HG02885 (cell line): ENCODE measurements at regions not wholly inside any gene's neighbourhood (a gene's known extent, or its start where the extent isn't known, plus 50 kb on each side); places are given as distances from the start of the nearest gene placed in this dataset.
"Not testable (repeated sequence)": the region's sequence is repeated elsewhere in the genome, so short reads cannot be mapped to it uniquely, and the experiment has no call there.

Experiments used
- ATAC-seq: cut with Tn5 transposase; IDR thresholded peaks from one replicate; pipeline ENCODE4 v1.9.1; 2021; ENCODE audit warnings: mild to moderate bottlenecking; ENCODE audit not compliant: unreplicated experiment, poor library complexity

DNA sequence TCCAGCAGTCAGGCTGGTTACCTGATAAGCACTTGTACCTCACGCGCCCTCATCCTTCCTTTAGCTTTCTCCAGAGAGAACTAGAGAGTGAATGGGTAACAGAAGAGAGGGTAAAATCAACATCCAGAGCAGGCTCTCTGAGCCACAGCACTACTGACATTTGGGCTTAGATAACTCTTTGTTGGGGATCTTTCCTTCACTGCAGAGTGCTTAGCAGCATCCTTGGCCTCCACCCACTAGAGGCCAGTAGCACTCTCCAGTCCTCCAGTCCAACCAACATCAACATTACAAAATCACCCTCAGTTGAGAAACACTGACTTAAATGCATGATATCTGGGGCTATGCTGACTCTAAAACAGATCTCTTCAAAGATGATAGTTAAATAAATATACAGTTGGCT lies 220.7 kb downstream of the TACR3 start:
- peak; percentile 15 for ATAC-seq

DNA sequence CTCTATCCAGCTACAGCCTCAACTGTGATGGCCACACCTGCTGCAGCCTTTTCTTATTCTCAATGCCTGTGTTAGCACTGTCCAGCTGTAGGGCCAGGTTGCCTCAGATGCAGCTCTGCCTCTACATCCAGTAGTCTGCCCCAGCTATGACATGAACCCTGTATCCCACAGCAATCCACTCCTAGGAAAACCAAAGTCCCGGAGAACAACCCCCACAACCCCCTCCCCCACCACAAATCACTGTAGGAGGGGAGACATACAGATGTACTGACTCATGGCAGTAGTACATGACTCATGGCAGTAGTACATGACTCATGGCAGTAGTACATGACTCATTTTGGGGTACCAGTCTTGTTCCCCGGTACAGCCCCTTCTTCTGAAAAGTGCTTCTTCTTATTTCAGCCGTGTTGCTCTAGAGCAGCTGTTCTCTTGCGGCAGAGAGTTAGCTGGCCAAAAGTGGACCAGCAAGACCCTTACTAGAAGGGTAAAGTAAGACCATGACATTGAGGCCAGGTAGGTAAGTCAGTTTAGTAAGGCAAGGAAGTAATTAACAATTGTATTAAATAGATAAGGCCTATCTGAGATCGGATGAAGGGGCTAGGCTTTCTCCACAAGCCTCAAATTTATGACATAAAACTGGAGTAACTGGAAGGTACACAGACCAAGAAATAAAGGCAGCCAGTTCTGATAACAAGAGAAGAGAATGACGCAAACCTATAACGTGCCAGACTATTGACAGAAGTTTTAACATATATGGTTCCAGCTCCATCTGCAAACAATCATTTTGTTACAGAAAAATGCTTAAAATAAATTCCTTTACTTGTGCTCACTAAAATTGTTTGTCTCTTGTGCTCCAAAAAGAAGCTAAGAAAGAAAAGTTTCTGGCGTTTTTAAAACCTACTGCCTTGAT lies 221.4 kb downstream of the TACR3 start:
- ATAC-seq = peak; percentile 85

GRCh38 chr4:103497692-103498091 lies 222.1 kb downstream of the TACR3 start:
- peak; percentile 42 for ATAC-seq

DNA sequence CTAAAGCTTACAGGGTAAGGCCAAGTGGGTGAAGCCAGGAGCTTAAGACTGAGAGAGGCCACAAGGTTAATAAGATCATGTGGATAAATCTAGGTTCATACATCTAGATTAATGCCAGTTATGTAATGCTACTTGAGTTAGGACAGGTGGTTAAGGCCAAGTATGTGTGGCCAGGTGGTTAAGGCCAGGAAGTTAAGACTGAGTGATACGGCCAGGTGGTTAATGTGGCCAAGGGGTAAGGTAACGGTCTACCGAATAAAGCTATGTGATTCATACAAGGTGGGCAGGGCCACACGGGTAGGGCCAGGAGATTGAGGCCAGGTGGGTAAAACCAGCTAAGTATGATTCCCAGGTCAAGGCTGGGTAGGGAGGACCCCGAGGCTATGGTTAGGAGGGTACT lies 223.0 kb downstream of the TACR3 start:
- peak; percentile 15 for ATAC-seq

GRCh38 chr4:103493450-103494159 lies 226.2 kb downstream of the TACR3 start:
- ATAC-seq = no peak

- not testable (repeated sequence) for ATAC-seq
Measured at GRCh38 chr4:103485296-103485695, 234.5 kb downstream of the TACR3 start.

GRCh38 chr4:103484521-103484920 lies 235.3 kb downstream of the TACR3 start:
- no peak for ATAC-seq

DNA sequence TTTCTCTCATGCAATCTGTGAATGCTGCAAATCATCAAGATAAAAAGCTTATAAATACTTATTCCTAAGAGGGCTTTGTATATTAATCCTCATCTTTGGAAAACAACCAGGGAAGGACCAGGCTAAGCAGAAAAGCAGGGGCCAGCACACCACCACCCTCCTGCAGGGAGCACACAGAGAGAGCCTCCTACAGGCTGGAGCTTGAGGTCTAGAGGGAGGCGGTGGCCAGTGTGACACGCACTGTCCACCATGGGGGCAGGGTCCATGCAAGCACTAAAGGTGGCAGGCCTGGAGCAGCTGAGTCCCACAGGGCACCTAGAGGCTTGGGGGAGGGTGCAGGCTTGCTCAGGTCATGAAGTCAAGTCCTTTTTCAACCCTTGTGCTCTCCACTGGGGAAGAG lies 236.9 kb downstream of the TACR3 start:
- no peak for ATAC-seq

DNA sequence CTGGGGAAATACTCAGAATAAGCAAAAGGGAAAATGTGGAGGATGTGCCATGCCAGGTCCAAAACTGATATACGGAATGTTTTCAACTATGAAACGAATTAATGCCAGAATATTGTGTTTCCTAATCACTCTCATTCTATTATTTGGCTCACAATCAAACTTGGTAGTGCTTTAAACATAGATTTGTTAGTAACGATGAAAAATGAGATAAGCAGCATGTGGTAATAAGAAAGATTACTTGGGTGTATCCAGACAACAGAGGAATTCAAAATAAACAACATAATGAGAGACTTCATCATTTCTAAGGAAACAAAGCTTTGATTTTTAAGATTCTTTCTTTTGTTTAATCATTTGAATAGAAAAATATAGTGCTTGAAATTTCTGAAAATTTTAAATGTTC lies 237.3 kb downstream of the TACR3 start:
- no peak for ATAC-seq

DNA sequence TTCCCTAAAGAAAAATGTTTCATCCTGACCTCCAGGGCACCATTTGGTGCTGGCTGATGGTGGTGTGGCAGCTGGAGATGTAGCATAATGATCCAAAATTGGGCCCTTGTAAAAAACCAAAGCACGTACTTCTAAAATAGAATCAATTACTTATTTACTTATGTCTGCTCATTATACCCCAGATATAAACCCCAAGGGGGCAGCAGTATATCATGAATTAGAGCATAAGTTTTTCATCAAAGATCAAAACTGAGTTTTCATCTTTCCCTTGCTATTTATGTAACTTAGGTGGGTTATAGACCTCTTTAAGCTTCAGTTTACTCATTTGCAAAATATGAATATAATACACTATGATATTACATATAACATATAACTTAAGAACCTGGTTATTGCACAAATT lies 241.1 kb downstream of the TACR3 start:
- ATAC-seq = no peak

DNA sequence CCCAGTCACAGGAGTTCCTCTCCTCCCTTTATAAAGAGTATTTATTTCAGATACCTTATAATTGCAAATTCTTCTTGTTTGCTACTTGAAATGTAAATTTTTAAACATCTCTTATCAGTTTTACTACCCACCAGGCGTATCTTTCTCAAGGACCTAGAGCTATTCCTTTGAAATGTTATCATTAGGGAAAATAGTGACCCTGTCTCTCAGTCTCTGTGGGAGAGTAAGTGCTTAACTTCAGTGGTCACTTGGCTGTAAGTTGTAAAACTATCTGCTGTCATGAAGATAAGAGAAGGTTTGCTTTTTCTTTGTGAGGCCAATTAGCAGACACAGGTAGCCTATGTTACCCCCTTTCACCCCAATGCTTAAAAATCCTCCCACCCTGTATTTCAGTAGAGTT lies 241.6 kb downstream of the TACR3 start:
- no peak for ATAC-seq

DNA sequence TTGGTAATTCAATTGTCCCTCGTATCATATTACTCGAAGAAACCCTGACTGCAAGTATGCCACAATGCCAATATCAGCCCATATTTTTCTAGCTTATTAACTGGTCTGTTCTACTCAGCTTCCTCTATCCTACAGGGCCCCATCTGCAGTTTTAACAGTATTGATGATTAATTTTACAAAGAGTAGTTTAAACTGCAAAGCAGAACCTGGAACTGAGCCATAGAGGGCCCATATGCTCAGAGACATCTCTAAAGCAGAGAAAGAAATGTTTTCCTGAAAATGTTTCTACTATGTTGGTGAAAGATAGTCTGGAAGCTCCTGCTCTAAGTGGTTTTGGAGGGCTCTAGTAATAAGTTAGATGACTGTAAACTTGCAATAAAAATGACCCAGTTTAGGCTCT lies 259.4 kb upstream of the CENPE start:
- ATAC-seq = no peak

- ATAC-seq = no peak
Measured at GRCh38 chr4:103451341-103451740, 253.2 kb upstream of the CENPE start.

DNA sequence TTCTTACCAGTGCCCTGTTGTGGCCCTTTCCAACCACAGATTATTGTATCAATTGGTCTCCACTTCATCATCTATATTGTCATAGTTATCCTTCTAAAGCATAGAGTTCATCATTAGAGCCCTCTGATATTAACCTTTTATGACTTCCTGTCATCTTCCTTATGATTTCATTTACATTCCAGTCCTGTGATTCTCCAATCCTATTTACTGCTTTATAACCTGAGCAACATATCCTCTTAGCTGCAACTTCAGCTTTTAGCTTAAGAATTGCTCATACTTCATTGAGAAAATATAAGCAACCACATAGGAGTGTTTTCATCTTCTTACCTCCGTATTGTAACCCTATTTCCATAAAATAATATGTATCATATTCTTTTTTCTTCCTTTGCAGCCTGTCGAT lies 252.6 kb upstream of the CENPE start:
- no peak for ATAC-seq

- ATAC-seq = no peak
Measured at GRCh38 chr4:103449296-103450023, 251.3 kb upstream of the CENPE start.

DNA sequence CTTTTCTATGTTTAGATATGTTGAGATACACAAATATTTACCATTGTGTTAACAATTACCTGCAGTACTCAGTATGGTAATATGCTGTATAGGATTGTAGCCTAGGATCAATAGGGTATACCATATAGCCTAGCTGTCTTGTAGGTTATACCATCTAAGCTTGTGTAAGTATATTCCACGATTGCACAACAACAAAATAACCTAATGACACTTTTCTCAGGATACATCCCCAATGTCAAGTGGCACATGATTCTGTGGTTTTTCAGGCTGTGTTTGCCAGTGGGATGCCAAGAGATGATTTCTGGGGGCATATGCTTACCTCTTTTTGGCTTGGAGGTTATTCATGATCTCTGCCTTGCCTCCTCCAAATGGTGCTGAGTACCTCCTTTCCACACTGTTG lies 247.2 kb upstream of the CENPE start:
- ATAC-seq = no peak

GRCh38 chr4:103443324-103443723 lies 245.2 kb upstream of the CENPE start:
- ATAC-seq = no peak

DNA sequence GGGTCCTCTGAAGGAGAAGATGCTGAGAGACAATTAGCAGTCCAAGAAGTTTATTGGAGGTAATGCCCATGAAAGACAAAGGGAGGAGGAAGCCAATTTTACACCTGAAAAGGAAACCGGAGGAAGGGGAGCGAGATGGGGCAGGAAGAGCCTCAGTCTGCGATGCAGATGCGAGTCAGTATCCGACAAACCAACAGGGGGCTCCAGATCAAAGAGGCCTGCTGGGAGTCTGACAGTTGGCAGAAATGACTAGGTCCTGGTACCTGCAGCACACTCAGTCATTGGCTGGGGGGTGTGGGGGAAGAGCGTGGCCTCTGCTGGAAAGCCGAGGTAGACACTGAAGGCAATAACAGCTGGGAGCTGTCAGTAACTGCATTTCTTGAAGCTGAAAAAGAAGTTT lies 231.1 kb upstream of the CENPE start:
- ATAC-seq = peak; percentile 41

- ATAC-seq = no peak
Measured at GRCh38 chr4:103425406-103425805, 227.3 kb upstream of the CENPE start.

- no peak for ATAC-seq
Measured at GRCh38 chr4:103424853-103425252, 226.7 kb upstream of the CENPE start.

- ATAC-seq = no peak
Measured at GRCh38 chr4:103423261-103423660, 225.1 kb upstream of the CENPE start.
